PFSK-1 (cell line): ENCODE measurements at regions not wholly inside any gene's neighbourhood (a gene's known extent, or its start where the extent isn't known, plus 50 kb on each side); places are given as distances from the start of the nearest gene placed in this dataset.

ENCODE experiments used
- POLR2AphosphoS5 ChIP-seq: IDR thresholded peaks from 2 replicates; pipeline ENCODE4 v1.6.1; 2012; ENCODE audit warnings: low read depth, mild to moderate bottlenecking, control low read depth, low read length, moderate library complexity
- REST ChIP-seq, 2 experiments: IDR thresholded peaks; 2 replicates each; pipeline versions ENCODE4 v1.6.1 to v1.8.0; 2011 to 2012; ENCODE audit warnings: low read depth in 2 of 2, low read length in 2 of 2, control low read depth in 1 of 2, inconsistent platforms in 1 of 2, mild to moderate bottlenecking in 1 of 2, moderate library complexity in 1 of 2; ENCODE audit not compliant: insufficient read depth in 1 of 2
- SIN3A ChIP-seq: IDR thresholded peaks from 2 replicates; pipeline ENCODE4 v1.6.1; 2012; ENCODE audit warnings: mild to moderate bottlenecking, low read length, moderate library complexity, borderline replicate concordance; ENCODE audit not compliant: insufficient read depth
- TAF1 ChIP-seq: IDR thresholded peaks from 2 replicates; pipeline ENCODE4 v1.6.1; 2012; ENCODE audit warnings: low read length, control low read depth, borderline replicate concordance; ENCODE audit not compliant: insufficient read depth

DNA sequence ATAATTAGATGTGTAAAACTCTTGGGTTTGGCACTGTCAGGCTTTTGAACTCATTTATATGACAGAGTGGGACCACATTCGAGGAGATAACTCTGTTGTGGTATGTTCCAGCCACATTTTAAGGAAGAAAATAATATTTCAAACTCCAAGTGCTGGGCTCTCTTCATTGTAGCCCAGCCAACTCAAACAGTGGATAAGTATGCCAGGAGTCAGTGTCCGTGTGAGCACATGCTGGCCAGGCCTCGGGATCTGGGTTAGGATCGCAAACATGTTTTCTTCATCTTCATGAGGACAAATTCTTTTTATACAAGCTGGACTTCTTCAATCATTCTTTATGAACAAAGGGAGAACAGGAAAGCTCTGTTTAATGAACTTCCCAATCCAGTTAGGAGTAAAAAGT lies 497.5 kb downstream of the MAFB start:
- TF ChIP-seq REST (IDR thresholded peaks at IDR 0.05; ENCODE audit: insufficient read depth in 1 of 2, low read depth in 2 of 2, low read length in 2 of 2) (no peak), SIN3A (no peak), TAF1 (no peak), POLR2AphosphoS5 (no peak)
